ENCODE measurements at regions not wholly inside any gene's neighbourhood (a gene's known extent, or its start where the extent isn't known, plus 50 kb on each side); places are given as distances from the start of the nearest gene placed in this dataset.
"Not testable (repeated sequence)": the region's sequence is repeated elsewhere in the genome, so short reads cannot be mapped to it uniquely, and the experiment has no call there.

GRCh38 chr16:22572331-22573224, 61.9 kb downstream of the NPIPB5 start:
- not testable (repeated sequence) for H3K4me3 Mint-ChIP-seq; H3K4me1 Mint-ChIP-seq; H3K9me3 Mint-ChIP-seq; DNase-seq; H3K27ac Mint-ChIP-seq; H3K36me3 Mint-ChIP-seq (ENCODE audit: low read depth)
- H3K27me3 Mint-ChIP-seq (ENCODE audit: low read depth, poor library complexity): peaks cover 40% of the 10 kb centered on the region

- H3K36me3 Mint-ChIP-seq (ENCODE audit: low read depth); H3K4me3 Mint-ChIP-seq; H3K4me1 Mint-ChIP-seq; H3K9me3 Mint-ChIP-seq; H3K27ac Mint-ChIP-seq; DNase-seq: not testable (repeated sequence)
- H3K27me3 Mint-ChIP-seq (ENCODE audit: low read depth, poor library complexity): peaks cover 35% of the 10 kb centered on the region
Measured at GRCh38 chr16:22573225-22573530, 62.5 kb downstream of the NPIPB5 start.

- H3K27me3 Mint-ChIP-seq (ENCODE audit: low read depth, poor library complexity): peaks cover 38% of the 10 kb centered on the region
- DNase-seq; H3K4me1 Mint-ChIP-seq; H3K4me3 Mint-ChIP-seq; H3K9me3 Mint-ChIP-seq; H3K27ac Mint-ChIP-seq; H3K36me3 Mint-ChIP-seq (ENCODE audit: low read depth): not testable (repeated sequence)
Measured at GRCh38 chr16:22576506-22576905, 65.8 kb downstream of the NPIPB5 start.

GRCh38 chr16:22583195-22583594, 72.5 kb downstream of the NPIPB5 start:
- H3K36me3 Mint-ChIP-seq (ENCODE audit: low read depth); H3K4me3 Mint-ChIP-seq; DNase-seq; H3K4me1 Mint-ChIP-seq; H3K27ac Mint-ChIP-seq; H3K9me3 Mint-ChIP-seq: not testable (repeated sequence)
- H3K27me3 Mint-ChIP-seq (ENCODE audit: low read depth, poor library complexity): peaks cover 12% of the 10 kb centered on the region

DNA sequence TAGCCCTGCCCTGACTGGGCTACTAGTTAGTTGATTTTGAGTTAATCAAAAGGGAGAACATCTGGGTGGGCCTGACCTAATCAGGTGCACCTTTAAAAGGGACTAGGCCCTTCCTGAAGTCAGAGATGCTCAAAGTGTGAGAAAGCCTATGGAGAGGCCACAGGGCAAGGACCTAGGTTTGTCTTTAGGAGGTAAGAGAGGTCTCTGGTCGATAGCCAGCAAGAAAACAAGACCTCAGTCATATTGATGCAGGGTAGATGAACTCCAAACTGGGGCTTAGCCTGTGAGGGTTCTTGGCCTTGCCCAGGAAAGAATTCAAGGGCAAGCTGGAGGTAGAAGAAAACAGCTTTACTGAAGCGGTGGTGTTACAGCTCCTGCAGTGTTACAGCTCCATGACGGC, 73.8 kb downstream of the NPIPB5 start:
- not testable (repeated sequence) for H3K9me3 Mint-ChIP-seq; H3K27me3 Mint-ChIP-seq (ENCODE audit: low read depth, poor library complexity); H3K27ac Mint-ChIP-seq; H3K4me1 Mint-ChIP-seq; H3K4me3 Mint-ChIP-seq; DNase-seq; H3K36me3 Mint-ChIP-seq (ENCODE audit: low read depth)

DNA sequence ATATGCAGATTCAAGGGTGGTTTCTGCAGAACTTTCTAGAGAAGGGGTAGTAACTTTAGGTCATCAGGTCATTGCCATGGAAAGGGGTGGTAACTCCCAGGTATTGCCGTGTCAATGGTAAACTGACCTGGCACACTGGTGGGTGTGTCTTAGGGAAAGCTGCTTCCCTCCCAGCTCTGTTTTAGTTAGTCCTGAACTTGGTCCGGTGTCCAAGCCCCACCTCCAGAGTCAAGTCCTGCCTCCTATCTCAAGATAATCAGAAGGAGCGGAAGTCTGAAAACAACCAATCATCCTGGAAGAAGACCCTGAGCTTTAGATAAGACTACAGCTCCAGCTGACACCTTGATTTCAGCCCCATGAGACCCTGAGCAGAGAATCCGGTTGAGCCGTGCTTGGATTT, 74.2 kb downstream of the NPIPB5 start:
- not testable (repeated sequence) for DNase-seq; H3K4me3 Mint-ChIP-seq; H3K27me3 Mint-ChIP-seq (ENCODE audit: low read depth, poor library complexity); H3K9me3 Mint-ChIP-seq; H3K4me1 Mint-ChIP-seq; H3K36me3 Mint-ChIP-seq (ENCODE audit: low read depth); H3K27ac Mint-ChIP-seq

DNA sequence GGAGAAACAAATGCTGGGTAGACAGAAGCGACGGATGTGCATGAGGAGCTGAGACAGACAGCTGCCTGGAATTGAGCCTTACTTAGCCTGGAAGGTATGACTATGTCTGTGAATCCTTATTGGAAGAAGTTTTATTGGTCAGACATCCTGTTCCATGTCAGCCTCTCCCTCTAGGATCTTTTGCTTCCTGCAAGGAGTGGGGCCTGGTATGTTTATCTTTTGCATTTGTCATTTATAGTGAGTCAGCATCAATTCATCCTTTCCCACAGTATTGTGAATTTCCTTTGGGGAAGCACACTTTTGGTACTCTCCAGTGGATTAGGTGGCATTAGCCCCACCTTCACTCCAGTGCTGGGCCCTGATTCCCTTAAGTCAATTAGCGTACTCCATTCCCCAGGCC, 74.7 kb downstream of the NPIPB5 start:
- not testable (repeated sequence) for H3K9me3 Mint-ChIP-seq; H3K4me3 Mint-ChIP-seq; H3K36me3 Mint-ChIP-seq (ENCODE audit: low read depth); H3K4me1 Mint-ChIP-seq; H3K27me3 Mint-ChIP-seq (ENCODE audit: low read depth, poor library complexity); DNase-seq; H3K27ac Mint-ChIP-seq

GRCh38 chr16:22586732-22587131, 76.0 kb downstream of the NPIPB5 start:
- H3K4me3 Mint-ChIP-seq; H3K4me1 Mint-ChIP-seq; DNase-seq; H3K27ac Mint-ChIP-seq; H3K27me3 Mint-ChIP-seq (ENCODE audit: low read depth, poor library complexity); H3K9me3 Mint-ChIP-seq; H3K36me3 Mint-ChIP-seq (ENCODE audit: low read depth): not testable (repeated sequence)

GRCh38 chr16:22589757-22590156, 79.1 kb downstream of the NPIPB5 start:
- not testable (repeated sequence) for H3K9me3 Mint-ChIP-seq; H3K4me3 Mint-ChIP-seq; H3K36me3 Mint-ChIP-seq (ENCODE audit: low read depth); H3K4me1 Mint-ChIP-seq; DNase-seq; H3K27ac Mint-ChIP-seq; H3K27me3 Mint-ChIP-seq (ENCODE audit: low read depth, poor library complexity)

DNA sequence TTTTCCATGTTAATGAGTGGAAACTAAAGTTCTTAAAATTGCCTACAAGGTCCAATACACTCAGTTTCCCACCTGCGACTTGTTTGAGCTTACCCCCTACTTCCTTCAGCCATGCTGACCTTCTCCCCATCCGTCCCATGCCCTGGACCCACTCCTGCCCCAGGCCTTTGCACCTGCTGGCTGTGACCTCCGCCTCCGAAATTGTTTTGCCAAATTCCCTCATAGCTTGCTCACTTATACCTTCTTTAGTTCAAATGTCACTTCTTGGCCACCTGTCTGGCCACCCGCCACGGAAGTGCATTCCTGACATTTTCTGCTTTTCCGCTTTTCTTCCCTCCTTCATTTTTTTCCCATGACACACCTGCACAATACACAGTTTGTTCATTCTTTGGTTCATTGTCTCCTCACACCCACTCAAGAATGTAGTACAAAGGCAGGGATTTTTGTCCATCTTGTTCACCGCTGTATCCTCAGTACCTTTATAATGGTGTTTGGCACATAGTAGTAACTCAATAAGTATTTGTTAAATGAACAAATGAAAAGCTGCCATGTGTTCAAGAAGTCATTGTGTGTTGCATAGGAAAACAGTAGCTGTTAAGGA, 85.9 kb downstream of the NPIPB5 start:
- H3K4me3 Mint-ChIP-seq; H3K27me3 Mint-ChIP-seq (ENCODE audit: low read depth, poor library complexity); H3K4me1 Mint-ChIP-seq; H3K36me3 Mint-ChIP-seq (ENCODE audit: low read depth); H3K27ac Mint-ChIP-seq; H3K9me3 Mint-ChIP-seq; DNase-seq: not testable (repeated sequence)

- DNase-seq; H3K4me1 Mint-ChIP-seq; H3K27me3 Mint-ChIP-seq (ENCODE audit: low read depth, poor library complexity); H3K27ac Mint-ChIP-seq; H3K36me3 Mint-ChIP-seq (ENCODE audit: low read depth); H3K4me3 Mint-ChIP-seq; H3K9me3 Mint-ChIP-seq: not testable (repeated sequence)
Measured at GRCh38 chr16:22603744-22604143, 93.1 kb downstream of the NPIPB5 start.

DNA sequence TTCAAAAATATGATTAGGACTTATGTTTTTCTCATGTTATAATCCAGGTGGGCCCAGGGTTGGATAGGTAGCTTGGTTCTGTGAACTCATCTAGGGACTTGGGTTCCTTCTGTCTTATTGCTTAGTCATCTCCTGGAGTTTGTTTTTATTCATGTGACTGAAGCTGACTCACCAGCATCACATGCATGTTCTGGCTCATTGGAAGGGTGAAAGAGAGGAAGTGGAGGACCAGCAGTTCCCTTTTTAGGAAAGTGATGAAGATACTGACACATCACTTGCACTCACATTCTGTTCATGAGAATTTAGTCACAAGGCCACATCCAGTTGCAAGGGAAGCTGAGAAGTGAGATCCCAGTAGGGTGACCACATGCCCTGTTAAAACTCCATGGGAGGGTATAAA, 95.9 kb downstream of the NPIPB5 start:
- not testable (repeated sequence) for DNase-seq; H3K36me3 Mint-ChIP-seq (ENCODE audit: low read depth); H3K4me3 Mint-ChIP-seq; H3K27me3 Mint-ChIP-seq (ENCODE audit: low read depth, poor library complexity); H3K4me1 Mint-ChIP-seq; H3K27ac Mint-ChIP-seq; H3K9me3 Mint-ChIP-seq

DNA sequence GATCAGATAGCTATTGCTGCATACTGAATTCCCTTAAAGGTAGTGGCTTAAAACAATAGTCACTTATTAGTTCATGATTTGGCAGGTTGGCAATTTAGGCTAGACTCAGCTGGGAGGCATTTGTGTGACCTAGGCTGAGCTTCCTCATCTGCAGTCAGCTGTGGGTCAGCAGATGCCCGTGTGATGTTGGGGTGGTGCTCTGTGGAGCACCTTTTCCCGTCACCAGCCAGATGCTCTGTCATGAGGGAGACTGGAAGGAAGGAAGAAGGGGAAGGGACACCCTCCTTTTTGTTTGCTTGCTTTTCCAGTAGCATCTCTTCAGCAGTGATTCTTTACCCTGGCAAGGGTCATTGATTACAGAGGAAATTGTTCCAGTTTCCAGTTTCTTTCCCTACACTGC, 99.1 kb downstream of the NPIPB5 start:
- not testable (repeated sequence) for H3K27me3 Mint-ChIP-seq (ENCODE audit: low read depth, poor library complexity); H3K4me3 Mint-ChIP-seq; DNase-seq; H3K27ac Mint-ChIP-seq; H3K36me3 Mint-ChIP-seq (ENCODE audit: low read depth); H3K9me3 Mint-ChIP-seq; H3K4me1 Mint-ChIP-seq

DNA sequence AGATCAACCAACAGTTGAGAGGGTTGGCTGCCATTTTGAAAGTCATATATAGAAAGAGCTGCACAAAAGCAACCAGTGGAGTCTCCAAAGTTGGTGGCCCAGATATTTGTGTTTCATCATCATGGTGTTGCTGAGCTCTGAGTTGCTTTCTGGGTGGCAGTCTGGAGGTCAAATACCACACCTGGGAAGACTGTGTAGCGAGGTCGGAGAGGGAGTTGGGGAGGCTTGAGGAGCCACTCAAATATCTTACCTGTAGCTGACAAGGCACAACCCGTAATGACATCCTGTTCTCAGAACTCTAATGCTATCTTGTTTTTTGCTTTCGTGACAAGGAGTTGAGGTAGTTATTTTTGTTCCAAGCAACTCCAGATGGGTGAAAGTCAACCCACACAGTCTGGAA, 100.4 kb downstream of the NPIPB5 start:
- H3K4me3 Mint-ChIP-seq; DNase-seq; H3K27me3 Mint-ChIP-seq (ENCODE audit: low read depth, poor library complexity); H3K36me3 Mint-ChIP-seq (ENCODE audit: low read depth); H3K27ac Mint-ChIP-seq; H3K4me1 Mint-ChIP-seq: not testable (repeated sequence)
- peaks cover 10% of the 10 kb centered on the region for H3K9me3 Mint-ChIP-seq
